ENCODE measurements at regions not wholly inside any gene's neighbourhood (a gene's known extent, or its start where the extent isn't known, plus 50 kb on each side); places are given as distances from the start of the nearest gene placed in this dataset.

DNA sequence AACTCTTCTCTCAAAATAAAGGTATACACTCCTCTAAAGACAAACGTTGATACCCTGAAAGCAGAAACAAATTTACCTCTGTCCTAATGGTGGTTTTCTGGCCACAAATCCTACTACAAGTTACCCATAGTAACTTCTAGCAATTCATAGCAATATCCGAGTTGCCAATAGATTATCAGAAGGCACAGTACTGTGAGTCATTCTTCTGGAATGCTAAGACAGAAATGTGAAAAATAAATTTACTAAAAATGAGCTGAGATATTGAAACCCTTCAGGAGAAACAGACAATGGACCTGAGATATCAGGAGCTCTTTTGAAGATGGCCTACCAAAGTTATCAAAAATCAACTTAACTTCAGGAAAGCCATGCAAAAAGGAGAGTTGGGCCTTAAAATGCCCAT, 715.0 kb upstream of the ADAMTS5 start:
- TF ChIP-seq TARDBP (IDR thresholded peaks at IDR 0.05) (no peak), ARNT (IDR thresholded peaks at IDR 0.05) (no peak), SUZ12 (IDR thresholded peaks at IDR 0.05) (no peak), NFRKB (IDR thresholded peaks at IDR 0.05) (no peak), FOXA1 (IDR thresholded peaks at IDR 0.05) (no peak), ZNF384 (IDR thresholded peaks at IDR 0.05) (no peak), SP1 (IDR thresholded peaks at IDR 0.05) (no peak), BHLHE40 (IDR thresholded peaks at IDR 0.05; ENCODE audit: borderline replicate concordance) (no peak), ELF4 (IDR thresholded peaks at IDR 0.05) (no peak), FOXK2 (IDR thresholded peaks at IDR 0.05) (no peak), LEF1 (IDR thresholded peaks at IDR 0.05; ENCODE audit: borderline replicate concordance) (no peak), FOXM1 (IDR thresholded peaks at IDR 0.05; ENCODE audit: borderline replicate concordance) (no peak), HDGF (IDR thresholded peaks at IDR 0.05; ENCODE audit: borderline replicate concordance) (no peak)
- TF ChIP-seq, protein P1, sequence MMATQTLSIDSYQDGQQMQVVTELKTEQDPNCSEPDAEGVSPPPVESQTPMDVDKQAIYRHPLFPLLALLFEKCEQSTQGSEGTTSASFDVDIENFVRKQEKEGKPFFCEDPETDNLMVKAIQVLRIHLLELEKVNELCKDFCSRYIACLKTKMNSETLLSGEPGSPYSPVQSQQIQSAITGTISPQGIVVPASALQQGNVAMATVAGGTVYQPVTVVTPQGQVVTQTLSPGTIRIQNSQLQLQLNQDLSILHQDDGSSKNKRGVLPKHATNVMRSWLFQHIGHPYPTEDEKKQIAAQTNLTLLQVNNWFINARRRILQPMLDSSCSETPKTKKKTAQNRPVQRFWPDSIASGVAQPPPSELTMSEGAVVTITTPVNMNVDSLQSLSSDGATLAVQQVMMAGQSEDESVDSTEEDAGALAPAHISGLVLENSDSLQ (IDR thresholded peaks at IDR 0.05) = no peak

Measured in HEK293T (cell line).